Endometrium (tissue), 2 donors: ENCODE measurements at regions not wholly inside any gene's neighbourhood (a gene's known extent, or its start where the extent isn't known, plus 50 kb on each side); places are given as distances from the start of the nearest gene placed in this dataset.
"Not testable (repeated sequence)": the region's sequence is repeated elsewhere in the genome, so short reads cannot be mapped to it uniquely, and the experiment has no call there.

Source experiments
- FAIRE-seq: peaks from 2 replicates; lab custom pipeline; 2012; peaks lifted over from hg19 to GRCh38; lab: Jason Lieb, UNC
- donor health status: control.
- donor health status: control.

GRCh38 chr14:43043850-43044249 is 1437.2 kb downstream of the LRFN5 start:
- no peak for FAIRE-seq

- FAIRE-seq: no peak
Measured at GRCh38 chr14:43042408-43042807, 1435.7 kb downstream of the LRFN5 start.

GRCh38 chr14:43041976-43042375 is 1435.3 kb downstream of the LRFN5 start:
- FAIRE-seq: no peak

GRCh38 chr14:43041207-43041606 is 1434.5 kb downstream of the LRFN5 start:
- no peak for FAIRE-seq

- no peak for FAIRE-seq
Measured at GRCh38 chr14:43039881-43040280, 1433.2 kb downstream of the LRFN5 start.

GRCh38 chr14:43031598-43031997 is 1424.9 kb downstream of the LRFN5 start:
- FAIRE-seq: no peak

- FAIRE-seq: no peak
Measured at GRCh38 chr14:43022094-43022800, 1415.6 kb downstream of the LRFN5 start.

- FAIRE-seq: no peak
Measured at GRCh38 chr14:43019826-43020225, 1413.2 kb downstream of the LRFN5 start.

GRCh38 chr14:43014338-43014737 is 1407.7 kb downstream of the LRFN5 start:
- no peak for FAIRE-seq

GRCh38 chr14:43012817-43013216 is 1406.1 kb downstream of the LRFN5 start:
- FAIRE-seq: no peak

- no peak for FAIRE-seq
Measured at GRCh38 chr14:43005807-43006206, 1399.1 kb downstream of the LRFN5 start.

- no peak for FAIRE-seq
Measured at GRCh38 chr14:43003845-43004244, 1397.2 kb downstream of the LRFN5 start.

- no peak for FAIRE-seq
Measured at GRCh38 chr14:43001731-43002130, 1395.1 kb downstream of the LRFN5 start.

- FAIRE-seq: no peak
Measured at GRCh38 chr14:42994051-42994736, 1387.5 kb downstream of the LRFN5 start.

GRCh38 chr14:42992930-42993329 is 1386.3 kb downstream of the LRFN5 start:
- no peak for FAIRE-seq

GRCh38 chr14:42980419-42980818 is 1373.7 kb downstream of the LRFN5 start:
- FAIRE-seq: no peak

GRCh38 chr14:42973171-42973570 is 1366.5 kb downstream of the LRFN5 start:
- FAIRE-seq: not testable (repeated sequence)

- no peak for FAIRE-seq
Measured at GRCh38 chr14:42965512-42965911, 1358.8 kb downstream of the LRFN5 start.

- FAIRE-seq: no peak
Measured at GRCh38 chr14:42961509-42961908, 1354.8 kb downstream of the LRFN5 start.

GRCh38 chr14:42950363-42950762 is 1343.7 kb downstream of the LRFN5 start:
- FAIRE-seq: no peak

GRCh38 chr14:42947991-42948390 is 1341.3 kb downstream of the LRFN5 start:
- peak; percentile 26 for FAIRE-seq

- FAIRE-seq: no peak
Measured at GRCh38 chr14:42944284-42944683, 1337.6 kb downstream of the LRFN5 start.

- FAIRE-seq: no peak
Measured at GRCh38 chr14:42931308-42931707, 1324.6 kb downstream of the LRFN5 start.
